Tibial nerve (tissue), 4 donors: ENCODE measurements at regions not wholly inside any gene's neighbourhood (a gene's known extent, or its start where the extent isn't known, plus 50 kb on each side); places are given as distances from the start of the nearest gene placed in this dataset.

Experiments
- DNase-seq, 2 donors: peaks; one replicate each; pipeline ENCODE4 v3.0.0-alpha.2; 2019; ENCODE audit warnings: low spot score in 2 of 2
- H3K27ac ChIP-seq, 4 donors: fragments of 200-600 bp; sonication (generic) in 3 of 4; one replicate each; pipeline ENCODE4 v1.5.1; 2017 to 2019; ENCODE audit warnings: mild to moderate bottlenecking in 1 of 4
- H3K27me3 ChIP-seq, 2 donors: fragments of 200-600 bp; sonication (generic) in 1 of 2; one replicate each; pipeline versions ENCODE4 v1.5.1 to v1.6.0; 2017 to 2019
- H3K36me3 ChIP-seq, 3 donors: fragments of 200-600 bp; sonication (generic); one replicate each; pipeline ENCODE4 v1.5.1; 2018 to 2019
- H3K4me1 ChIP-seq, 4 donors: fragments of 200-600 bp; sonication (generic) in 3 of 4; one replicate each; pipeline ENCODE4 v1.5.1; 2017 to 2019
- H3K4me3 ChIP-seq, 4 donors: fragments of 200-600 bp; sonication (generic) in 3 of 4; one replicate each; pipeline ENCODE4 v1.5.1; 2017 to 2019; ENCODE audit warnings: mild to moderate bottlenecking in 1 of 4, moderate library complexity in 1 of 4
- H3K9me3 ChIP-seq, 4 donors: fragments of 200-600 bp; sonication (generic) in 3 of 4; one replicate each; pipeline ENCODE4 v1.5.1; 2017 to 2019
- CTCF ChIP-seq, 5 experiments: fragments of 200-600 bp in 3 of 5; fragments of 450-650 bp in 2 of 5; sonication (generic) in 3 of 5; IDR thresholded peaks; one replicate each; pipeline ENCODE4 v1.5.1; 2016 to 2019; ENCODE audit warnings: antibody characterized with exemption in 5 of 5, mild to moderate bottlenecking in 3 of 5, moderate library complexity in 2 of 5
- EP300 ChIP-seq, 2 donors: sonication (generic); formaldehyde crosslinking; IDR thresholded peaks; one replicate each; pipeline ENCODE4 v1.6.1; 2017; ENCODE audit warnings: antibody characterized with exemption in 2 of 2, mild to moderate bottlenecking in 1 of 2
- POLR2A ChIP-seq, 2 donors: fragments of 450-650 bp; IDR thresholded peaks; one replicate each; pipeline ENCODE4 v1.6.1; 2017; ENCODE audit warnings: antibody characterized with exemption in 2 of 2, mild to moderate bottlenecking in 2 of 2, moderate library complexity in 2 of 2
- WGBS, 2 donors: methylation state at CpG; one replicate each; pipeline ENCODE4 v1.1.5; 2018; 5-methylcytosine and 5-hydroxymethylcytosine counted together

GRCh38 chr2:180572346-180572745 is 408.1 kb upstream of the UBE2E3 start:
- no peak overlapping the region for H3K4me3 ChIP-seq
- no peaks in the 10 kb centered on the region for H3K4me1 ChIP-seq
- H3K36me3 ChIP-seq, result no peaks in the 10 kb centered on the region
- DNase-seq, result no peak
- no peaks in the 10 kb centered on the region for H3K9me3 ChIP-seq
- no peak overlapping the region for H3K27ac ChIP-seq
- TF ChIP-seq POLR2A (IDR thresholded peaks at IDR 0.05), result no peak
- no peak for TF ChIP-seq CTCF (IDR thresholded peaks at IDR 0.05)
- TF ChIP-seq EP300 (IDR thresholded peaks at IDR 0.05), result no peak
- no peaks in the 10 kb centered on the region for H3K27me3 ChIP-seq

- Histone ChIP-seq H3K27ac (no peak overlapping the region), H3K36me3 (no peaks in the 10 kb centered on the region), H3K9me3 (no peaks in the 10 kb centered on the region), H3K4me3 (no peak overlapping the region), H3K27me3 (no peaks in the 10 kb centered on the region), H3K4me1 (no peaks in the 10 kb centered on the region)
- 52% methylated on average over 2 of the region's 2 CpGs for WGBS, 2 donors
- DNase-seq, result no peak
- TF ChIP-seq EP300 (IDR thresholded peaks at IDR 0.05) (no peak), CTCF (IDR thresholded peaks at IDR 0.05) (no peak), POLR2A (IDR thresholded peaks at IDR 0.05) (no peak)
Observed at GRCh38 chr2:180571559-180571958, 408.8 kb upstream of the UBE2E3 start.

GRCh38 chr2:180570864-180571263 is 409.5 kb upstream of the UBE2E3 start:
- Histone ChIP-seq H3K4me3 (no peak overlapping the region), H3K4me1 (no peaks in the 10 kb centered on the region), H3K27me3 (no peaks in the 10 kb centered on the region), H3K36me3 (no peaks in the 10 kb centered on the region), H3K27ac (no peak overlapping the region), H3K9me3 (no peaks in the 10 kb centered on the region)
- DNase-seq, result no peak
- 85 to 86% methylated on average over 3 of the region's 3 CpGs for WGBS, 2 donors
- TF ChIP-seq CTCF (IDR thresholded peaks at IDR 0.05) (no peak), POLR2A (IDR thresholded peaks at IDR 0.05) (no peak), EP300 (IDR thresholded peaks at IDR 0.05) (no peak)

- no peak for DNase-seq
- H3K4me3 ChIP-seq, result no peak overlapping the region
- H3K36me3 ChIP-seq, result no peaks in the 10 kb centered on the region
- no peaks in the 10 kb centered on the region for H3K9me3 ChIP-seq
- H3K4me1 ChIP-seq, result no peaks in the 10 kb centered on the region
- no peaks in the 10 kb centered on the region for H3K27me3 ChIP-seq
- H3K27ac ChIP-seq, result no peak overlapping the region
- TF ChIP-seq CTCF (IDR thresholded peaks at IDR 0.05) (no peak), POLR2A (IDR thresholded peaks at IDR 0.05) (no peak), EP300 (IDR thresholded peaks at IDR 0.05) (no peak)
- 93 to 98% methylated on average over 2 of the region's 2 CpGs for WGBS, 2 donors
Observed at GRCh38 chr2:180564051-180564450, 416.4 kb upstream of the UBE2E3 start.

GRCh38 chr2:180562378-180562777 is 418.0 kb upstream of the UBE2E3 start:
- no peak overlapping the region for H3K4me3 ChIP-seq
- no peak for DNase-seq
- H3K4me1 ChIP-seq, result no peaks in the 10 kb centered on the region
- no peaks in the 10 kb centered on the region for H3K36me3 ChIP-seq
- WGBS, 2 donors, result 70 to 74% methylated on average over 3 of the region's 3 CpGs
- no peaks in the 10 kb centered on the region for H3K27me3 ChIP-seq
- H3K27ac ChIP-seq, result no peak overlapping the region
- H3K9me3 ChIP-seq, result no peaks in the 10 kb centered on the region
- TF ChIP-seq CTCF (IDR thresholded peaks at IDR 0.05) (no peak), POLR2A (IDR thresholded peaks at IDR 0.05) (no peak), EP300 (IDR thresholded peaks at IDR 0.05) (no peak)
